Eye (tissue), 1 donor: ENCODE measurements at regions not wholly inside any gene's neighbourhood (a gene's known extent, or its start where the extent isn't known, plus 50 kb on each side); places are given as distances from the start of the nearest gene placed in this dataset.

Experiments
- DNase-seq: peaks from one replicate; pipeline ENCODE4 v3.0.0-alpha.2; 2015

DNA sequence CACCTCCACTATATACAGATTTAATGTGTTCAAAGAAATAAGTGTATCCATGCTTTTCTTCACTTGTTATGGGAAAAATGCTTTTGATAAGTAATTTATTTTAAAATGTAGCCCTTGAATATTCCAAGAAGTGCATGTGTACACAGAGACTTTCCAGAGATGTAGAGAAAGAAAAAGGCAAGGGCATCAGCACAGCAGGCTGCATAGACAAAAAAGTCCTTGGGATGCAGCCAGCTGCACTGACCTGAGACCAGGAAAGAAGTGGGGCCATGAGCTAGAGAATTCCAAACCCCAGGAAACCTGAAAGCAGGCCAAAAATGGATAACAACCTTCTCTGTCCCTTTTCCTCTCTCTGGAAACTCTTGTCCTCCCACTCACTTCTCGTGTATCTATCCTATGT is 51.6 kb upstream of the PRDM8 start:
- DNase-seq: no peak

DNA sequence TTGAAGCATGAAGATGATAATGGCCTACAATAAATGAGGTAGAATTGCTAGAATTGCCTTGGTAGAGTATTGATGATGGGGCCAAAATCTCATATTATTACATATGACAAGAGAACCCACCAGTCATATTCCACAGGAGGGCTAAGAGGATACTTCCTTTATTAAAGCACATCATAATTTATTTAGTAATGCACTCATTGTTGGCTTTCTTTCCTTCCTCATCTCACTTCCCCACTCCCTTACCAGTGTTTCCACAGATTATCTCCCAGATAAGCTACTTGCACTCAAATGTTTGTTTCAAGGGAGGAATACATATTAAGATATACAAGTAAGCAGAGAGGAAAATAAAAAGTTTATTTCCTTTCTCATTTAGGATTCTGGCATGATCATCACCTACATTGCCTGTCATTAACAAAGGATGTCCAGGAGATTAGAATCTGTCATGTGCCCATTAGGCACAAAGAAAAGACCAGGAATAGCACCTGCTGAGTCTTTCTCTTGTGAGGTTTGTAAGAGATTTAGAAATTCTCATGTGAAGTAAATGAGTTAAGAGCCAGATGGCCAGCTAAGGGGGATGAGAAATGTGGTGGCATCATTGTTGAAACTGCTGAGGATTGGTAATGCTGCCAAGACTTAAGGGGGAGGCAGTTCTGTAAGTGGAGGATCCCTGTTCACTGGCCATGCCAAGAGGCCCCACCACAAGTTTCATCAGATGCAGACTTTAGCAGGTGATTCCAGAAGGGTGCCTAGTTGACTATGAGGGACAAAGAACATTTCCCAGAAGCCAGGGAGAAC is 52.4 kb upstream of the PRDM8 start:
- no peak for DNase-seq

DNA sequence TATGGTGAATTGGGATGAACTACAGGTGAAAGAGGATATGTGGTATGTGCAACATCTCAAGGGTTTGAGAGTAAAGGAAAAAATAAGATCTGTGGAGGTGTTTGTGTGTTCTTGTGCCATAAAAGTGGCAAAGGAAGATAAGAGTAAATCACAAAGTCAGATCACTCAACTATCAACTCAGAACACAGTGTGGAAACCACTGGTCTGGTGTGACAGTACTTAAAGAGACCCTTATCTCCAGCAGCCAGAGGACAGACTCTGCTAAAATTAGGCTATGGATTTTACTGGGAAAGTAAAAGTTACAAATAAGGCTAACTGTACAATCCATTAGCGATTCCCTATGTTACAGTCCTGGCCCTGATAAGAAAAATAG is 54.0 kb upstream of the PRDM8 start:
- DNase-seq: no peak

DNA sequence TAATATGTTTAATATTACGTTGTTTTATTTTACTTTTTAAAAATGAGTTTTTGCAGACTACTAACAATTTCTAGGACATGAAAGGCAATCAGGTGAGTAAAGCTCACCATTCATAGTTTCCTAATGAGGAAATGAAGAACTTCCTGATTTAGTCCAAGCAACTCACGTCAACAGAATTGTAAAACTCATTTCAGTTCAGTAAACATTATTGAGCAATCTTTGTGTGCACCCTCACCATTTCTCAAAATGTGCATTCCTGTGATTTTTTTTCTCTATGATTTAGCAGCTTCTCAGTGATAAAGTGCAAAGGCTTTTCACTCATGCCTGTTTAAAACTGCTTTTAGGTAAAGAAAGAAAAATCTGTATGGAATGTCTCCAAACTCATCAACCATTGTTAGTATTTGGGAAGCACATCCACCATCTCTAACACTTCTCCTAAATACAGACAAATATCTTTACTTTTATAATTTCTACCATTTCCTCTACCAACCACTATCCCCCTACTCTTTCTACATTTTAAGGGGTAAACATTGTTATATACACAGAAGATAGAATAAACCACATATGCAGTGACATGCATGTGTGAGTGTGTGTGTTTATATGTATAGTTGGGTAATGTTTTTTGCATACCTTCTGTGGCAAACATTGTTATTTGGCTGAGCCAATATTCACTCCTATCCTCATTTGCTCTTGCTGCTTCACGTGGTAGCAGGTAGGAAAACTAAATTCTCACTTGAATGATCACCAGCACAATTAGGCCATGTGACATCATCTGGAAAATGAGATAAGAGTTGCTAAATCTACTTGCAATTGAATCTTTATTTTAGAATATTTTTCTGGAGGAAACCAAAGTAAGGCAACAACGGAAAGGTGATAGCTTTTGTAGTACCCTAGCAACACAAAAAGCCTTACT is 54.7 kb upstream of the PRDM8 start:
- no peak for DNase-seq

DNA sequence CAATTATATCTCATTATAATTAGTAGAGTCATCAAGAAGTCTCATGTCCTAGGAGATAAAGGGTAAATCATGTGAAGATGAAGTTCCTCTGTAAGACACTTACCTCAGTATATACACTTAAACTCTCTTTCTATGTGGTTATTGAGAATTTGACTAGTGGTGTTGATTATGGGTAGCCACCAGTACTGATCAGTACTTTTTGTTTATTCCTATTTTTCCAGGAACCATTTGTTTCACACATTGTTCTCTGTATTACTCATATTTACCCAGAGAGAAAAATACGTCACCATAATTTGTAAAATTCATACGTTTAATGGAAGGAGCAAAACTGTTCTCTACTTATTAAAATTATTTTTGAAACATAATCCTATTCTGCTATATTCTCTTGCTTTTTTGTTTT is 55.8 kb upstream of the PRDM8 start:
- DNase-seq: no peak

DNA sequence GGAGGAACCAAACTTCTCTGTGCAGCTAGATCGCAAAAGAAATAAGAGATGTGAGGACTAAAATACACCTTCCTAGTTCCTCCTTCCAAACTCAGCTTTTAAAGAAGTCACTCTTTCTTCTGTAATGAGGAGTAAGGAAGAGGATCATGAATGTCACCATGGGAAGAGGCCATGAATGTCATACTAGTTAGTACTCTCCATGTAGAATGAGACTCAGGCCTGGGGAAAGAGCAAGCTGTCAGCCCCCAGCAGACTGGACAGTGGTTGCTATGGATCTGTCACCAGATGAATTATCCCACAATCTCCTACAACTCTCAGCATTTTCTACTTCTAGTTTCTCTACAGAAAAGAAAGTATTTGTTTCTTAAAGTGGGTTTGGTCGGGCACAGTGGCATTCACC is 57.1 kb upstream of the PRDM8 start:
- no peak for DNase-seq

DNA sequence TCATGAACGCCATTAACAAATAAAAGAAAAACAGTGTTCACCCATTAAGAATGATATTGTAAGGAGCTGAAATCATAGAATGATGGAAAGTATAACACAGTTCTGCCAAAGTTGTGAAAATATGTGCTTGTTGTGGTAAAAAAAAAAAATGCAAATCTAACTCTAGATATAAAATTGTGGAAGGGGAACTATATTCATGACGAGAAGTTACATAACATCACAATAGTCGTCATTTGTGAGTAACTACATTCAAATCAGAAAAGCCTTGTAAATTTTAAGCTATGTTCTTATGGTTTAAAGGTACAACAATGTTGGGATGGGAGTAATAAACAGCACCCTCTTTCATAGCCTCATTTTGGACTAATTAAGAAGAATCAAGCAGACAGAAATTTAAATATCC is 57.6 kb upstream of the PRDM8 start:
- no peak for DNase-seq

DNA sequence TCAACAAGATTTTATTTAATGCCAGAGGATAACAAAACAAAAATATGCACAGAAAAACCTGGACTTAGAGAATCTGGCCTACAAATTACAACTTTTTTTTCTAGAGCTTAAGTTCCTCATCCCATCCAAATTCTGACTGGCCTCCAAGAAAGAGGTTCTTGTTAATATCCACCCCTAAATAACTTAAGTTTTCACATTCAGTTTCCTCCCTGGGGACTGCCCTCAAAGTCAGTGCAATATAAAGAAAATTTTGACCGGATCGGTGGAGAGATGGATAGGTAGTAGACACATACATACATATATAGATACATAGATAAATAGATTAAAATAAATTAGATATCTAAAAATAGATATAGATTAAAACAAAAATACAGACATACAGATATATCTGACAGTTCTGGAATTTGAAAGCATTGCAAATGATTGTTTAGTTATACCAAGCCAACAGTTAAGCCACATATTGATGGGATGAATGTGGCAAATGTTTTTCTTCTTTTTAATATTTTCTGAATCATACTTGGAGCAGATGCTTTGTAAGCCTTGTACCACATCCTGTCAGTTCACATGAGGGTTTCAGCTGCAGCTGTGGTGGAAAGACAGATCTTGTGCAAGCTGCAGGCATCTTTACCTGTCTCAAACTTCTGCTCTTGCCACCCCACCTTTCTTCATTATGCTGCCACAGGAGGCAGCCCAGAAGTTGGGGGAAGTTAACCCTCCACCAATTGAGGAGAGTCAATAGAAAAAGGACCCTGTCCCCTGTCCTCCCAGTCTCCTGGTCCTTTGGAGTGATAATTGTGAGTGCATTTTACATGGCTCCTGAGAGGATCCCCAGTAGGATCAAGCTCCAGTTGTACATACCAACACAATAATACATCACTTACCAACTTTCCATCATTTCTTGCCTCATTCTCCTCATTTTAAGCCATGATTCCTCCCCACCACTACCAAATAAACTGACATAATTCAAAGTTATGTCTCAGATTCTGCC is 58.5 kb upstream of the PRDM8 start:
- no peak for DNase-seq

DNA sequence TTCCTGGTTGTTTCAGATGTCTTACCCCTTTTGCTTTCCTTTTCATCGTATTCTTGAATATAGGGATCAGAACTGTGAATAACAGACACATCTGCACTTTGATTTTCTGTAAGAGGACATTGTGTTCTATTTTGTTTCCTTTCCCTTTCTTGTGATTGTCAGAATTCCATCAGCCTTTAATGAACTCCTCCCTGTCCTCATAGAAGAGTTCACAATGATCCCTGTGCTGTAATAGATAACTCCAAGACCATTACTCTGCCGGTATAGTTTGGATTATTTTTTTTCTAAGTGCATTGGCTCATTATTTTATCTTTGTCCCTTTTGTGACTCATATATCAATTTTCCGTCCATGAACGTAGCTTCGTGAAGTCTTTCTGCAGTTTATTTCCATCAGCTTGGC is 59.7 kb upstream of the PRDM8 start:
- no peak for DNase-seq

DNA sequence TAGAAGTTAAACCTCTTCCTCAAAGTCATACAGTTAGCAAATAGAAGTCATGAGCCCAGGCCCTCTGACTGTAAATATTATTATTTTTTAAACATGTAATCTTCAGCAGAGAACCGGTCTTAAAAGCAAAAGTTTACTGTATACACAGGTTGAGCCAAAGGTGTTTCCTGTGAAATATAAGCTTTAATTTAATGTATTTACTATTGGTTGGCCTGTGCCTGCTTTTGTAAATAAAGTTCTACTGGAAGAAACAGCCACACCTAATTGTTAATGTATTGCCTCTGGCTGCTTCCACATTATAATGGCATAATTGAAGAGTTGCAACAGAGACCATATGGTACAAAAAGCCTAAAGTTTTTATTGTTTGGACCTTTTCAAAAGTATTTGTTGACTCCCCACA is 61.0 kb upstream of the PRDM8 start:
- DNase-seq: no peak

DNA sequence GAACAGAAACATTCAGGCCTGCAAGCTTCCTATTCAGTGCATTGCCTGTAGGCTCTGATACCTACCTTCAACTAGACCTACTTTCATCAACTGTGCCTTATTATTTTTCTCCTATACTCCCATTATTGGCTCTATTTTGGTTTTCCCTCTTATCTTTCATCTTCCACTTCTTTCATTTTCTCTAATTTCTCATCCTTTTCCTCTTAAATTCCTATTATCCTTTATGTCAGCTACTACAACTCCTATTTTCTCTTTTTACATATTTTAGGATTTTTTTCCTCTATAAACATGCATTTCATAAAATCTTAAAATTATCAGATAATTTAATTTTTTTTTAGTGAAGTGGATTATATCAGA is 61.6 kb upstream of the PRDM8 start:
- no peak for DNase-seq

DNA sequence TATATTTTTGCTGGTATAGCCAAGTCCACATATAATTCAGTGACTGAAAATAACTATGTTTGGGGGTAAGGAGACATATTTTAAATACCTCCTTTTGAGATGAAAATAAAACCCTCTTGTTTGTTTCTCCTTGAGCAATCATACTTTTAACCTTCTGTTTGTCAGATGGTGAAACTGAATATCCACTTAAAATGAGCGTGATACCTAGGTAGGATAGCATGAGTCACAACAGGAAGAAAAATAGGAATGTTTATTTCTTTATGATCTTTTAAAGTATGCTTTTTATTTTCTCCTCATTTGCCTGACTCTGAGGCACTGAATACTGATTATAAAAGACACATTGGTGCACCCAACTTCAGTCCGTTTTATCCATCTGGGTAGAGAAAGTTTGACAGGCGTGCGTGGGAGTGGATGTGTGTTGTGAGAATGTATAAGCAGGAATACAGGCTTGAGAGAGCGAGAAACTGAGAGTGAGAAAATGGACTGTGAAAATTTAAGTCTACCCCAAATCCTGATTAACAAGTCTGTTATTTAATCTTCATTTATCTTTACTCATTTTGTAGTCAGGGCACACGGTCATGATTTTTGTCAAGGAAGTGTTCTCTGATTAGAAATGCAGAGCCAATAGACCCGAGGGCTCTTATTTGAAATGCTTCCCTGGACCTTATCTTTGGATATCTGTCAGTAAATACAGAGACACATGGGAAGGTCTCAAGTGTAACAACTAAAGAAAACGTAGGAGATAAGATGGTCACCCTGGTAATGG is 62.1 kb upstream of the ANTXR2 start:
- DNase-seq: no peak

DNA sequence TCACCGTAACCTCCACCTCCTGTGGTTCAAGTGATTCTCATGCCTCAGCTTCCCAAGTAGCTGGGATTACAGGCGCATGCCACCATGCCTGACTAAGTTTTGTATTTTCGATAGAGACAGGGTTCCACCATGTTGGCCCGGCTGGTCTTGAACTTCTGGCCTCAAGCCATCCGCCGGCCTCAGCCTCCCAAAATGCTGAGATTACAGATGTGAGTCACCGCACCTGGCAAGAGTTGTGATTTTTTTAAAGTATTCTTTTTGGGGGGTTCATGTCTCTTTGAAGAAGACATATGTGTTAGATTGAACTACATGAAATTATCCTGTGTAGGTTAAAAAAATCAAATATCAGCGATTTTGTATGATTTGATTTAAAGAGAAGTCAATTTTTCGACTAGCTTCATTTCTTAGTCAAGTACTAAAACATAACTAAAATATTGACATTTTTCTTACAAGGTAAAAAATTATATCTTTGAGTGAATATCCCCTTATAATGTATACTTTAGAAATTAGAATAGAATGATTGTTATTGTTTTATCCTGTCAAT is 60.3 kb upstream of the ANTXR2 start:
- no peak for DNase-seq

DNA sequence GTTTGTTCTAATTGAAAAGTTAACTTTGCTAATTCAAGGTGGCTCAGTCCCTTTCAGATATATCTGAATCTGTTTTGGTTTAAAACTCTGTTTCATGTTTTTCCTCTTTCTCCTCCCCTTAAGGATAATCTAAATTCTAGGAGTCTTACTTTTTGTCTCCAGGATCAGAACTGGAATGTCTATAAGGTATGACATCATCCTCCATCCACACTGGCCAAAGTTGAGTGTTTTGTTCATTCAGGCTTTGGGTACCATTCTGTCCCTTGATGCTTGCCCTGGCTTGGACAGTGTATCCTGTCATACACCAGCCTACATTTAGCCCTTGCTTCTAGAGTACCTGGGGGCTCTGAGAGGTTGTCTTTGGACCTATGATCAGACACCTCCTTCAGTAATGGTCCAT is 56.8 kb upstream of the ANTXR2 start:
- no peak for DNase-seq

DNA sequence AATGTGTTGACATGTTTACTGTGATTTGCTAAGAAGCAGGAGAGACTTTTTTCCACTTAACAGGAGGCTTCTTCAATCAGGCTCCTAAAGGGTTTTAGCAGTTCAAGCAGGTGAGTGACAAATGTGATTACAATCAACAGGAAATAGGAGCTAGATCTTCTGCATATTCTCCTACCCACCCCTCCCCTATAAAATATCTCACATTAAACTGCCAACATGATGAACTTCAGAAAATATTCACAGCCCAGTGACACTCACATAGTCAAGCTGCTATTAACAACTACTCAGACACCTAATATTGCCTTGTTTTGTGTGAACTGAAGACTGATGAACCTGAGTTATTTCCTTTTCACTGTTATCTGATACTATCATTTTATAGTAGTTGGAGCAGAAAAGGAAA is 55.9 kb upstream of the ANTXR2 start:
- DNase-seq: no peak

DNA sequence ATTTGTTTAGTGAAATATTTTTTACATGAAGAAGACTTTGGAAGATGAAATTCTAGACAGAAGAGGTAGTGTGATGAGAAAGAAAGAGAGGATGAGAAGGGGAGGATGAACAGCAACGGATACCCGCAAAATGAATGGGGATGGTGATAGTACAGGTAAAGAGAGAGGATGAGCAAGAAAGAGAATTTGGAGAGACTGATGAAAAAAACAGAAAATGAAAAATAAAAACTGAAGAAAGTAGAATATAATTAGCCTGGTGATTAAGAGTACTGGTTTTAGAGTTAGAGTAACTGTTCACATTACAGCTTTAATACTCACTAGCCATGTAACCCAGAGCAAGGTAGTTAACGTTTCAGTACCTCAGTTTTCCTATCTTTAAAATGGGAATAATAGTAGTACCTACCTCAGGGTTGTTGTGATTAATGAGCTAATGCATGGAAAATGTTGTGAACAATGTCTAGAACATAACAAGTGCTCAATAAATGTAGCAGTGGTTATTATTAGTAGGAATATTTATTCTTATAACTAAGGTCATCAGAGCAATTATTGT is 54.9 kb upstream of the ANTXR2 start:
- no peak for DNase-seq

DNA sequence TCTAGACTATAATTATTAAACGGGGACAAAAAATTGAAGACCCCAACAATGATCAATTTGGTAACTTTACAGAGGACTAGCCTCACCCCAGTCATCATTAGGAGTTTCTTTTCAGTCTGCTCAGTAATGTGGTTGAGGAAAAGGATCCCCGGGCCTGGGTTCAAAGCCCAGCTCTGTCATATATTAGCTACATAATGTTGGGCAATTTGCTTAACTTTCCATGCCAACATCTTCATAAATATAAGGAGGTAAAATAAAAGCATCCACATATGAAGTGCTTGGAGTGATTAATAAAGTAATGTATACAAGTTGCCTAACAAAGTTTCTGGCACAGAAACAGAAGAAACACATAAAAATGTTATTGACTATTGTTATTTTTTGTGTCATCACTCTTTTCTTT is 53.4 kb upstream of the ANTXR2 start:
- no peak for DNase-seq

DNA sequence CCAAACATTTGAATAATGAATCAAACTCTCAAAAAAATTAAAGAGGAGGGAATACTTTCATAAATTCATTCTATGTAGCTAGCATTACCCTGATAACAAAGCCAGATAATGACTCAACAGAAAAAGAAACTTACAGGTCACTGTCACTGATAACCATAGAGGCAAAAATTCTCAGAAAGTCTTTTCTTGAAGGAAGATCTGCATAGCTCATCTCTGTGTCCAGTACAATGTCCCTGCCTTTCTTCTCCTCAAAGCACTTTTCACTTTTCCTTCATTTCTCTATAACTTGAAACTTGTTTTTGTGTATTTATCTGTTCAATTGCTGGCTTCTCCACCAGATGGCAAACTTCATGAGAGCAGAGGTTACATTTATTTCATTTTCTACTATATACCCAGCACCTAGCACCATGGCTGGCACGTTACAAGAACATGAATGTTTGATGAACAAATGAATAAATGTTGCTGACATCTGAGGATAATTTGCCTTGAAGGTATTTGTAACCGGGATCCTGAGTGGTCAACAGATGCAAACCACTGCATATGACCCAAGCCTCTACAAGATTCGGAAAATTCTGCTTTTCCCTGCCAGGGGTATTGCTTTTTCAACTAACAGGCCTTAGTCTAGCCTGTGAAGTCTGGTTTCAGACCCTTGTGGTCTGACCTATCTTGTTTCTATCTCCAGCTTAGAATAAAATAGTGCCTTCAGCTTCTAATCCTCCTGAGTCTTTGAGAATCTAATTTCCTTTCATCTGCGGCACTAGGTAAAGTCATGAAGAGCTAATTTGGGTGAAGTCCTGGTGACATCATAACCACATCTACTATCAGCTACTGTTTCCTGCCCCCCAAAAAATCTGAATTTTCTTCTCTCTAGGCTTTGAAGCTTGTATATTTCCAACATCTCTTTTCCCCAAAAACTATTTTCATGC is 52.5 kb upstream of the ANTXR2 start:
- DNase-seq: peak; percentile 9

DNA sequence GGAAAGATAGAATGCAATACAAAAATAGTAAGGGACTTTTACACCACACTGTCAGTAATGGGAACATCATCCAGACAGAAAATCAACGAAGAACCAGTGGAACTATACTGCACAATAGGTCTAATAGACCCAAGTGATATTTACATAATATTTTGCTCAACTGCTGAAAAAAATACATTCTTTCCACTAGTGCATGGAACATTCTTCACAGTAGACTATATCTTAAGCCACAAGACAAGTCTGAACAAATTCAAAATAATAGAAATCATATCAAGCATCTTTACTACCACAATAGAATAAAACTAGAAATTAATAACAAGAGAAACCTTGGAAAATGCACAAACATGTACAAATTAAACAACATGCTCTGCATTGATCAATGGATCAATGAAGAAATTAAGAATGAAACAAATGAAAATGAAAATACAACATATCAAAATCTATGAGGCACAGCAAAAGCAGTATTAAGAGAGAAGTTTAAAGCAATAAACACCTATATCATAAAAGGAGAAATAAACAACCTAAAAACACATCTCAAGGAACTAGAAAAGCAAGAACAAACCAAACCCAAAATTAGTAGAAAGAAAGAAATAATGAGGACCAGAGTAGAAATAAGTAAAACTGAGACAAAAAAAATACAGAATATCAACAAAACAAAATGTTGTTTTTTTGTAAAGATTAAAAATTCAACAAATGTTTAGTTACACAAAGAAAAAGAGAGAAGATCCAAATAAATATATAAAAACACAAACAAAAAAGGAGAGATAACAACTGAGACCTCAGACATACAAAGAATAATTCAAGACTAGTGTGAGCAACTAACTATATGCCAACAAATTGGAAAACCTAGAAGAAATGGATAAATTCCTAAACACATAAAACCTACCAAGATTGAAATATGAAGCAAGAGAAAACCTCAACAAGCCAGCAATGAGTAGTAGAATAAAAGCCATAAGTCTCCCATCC is 51.5 kb upstream of the ANTXR2 start:
- DNase-seq: no peak
